GM23338 (cell line): ENCODE measurements at regions not wholly inside any gene's neighbourhood (a gene's known extent, or its start where the extent isn't known, plus 50 kb on each side); places are given as distances from the start of the nearest gene placed in this dataset.

Source experiments
- CREB1 ChIP-seq: fragments of 250-450 bp; sonication (Bioruptor Pico); IDR thresholded peaks from 2 replicates; pipeline ENCODE4 v1.5.0; 2020; ENCODE audit warnings: low read depth, mild to moderate bottlenecking, moderate library complexity
- EZH2 ChIP-seq: fragments of 200-600 bp; sonication (generic); IDR thresholded peaks from one replicate; pipeline ENCODE4 v1.8.0; 2017; ENCODE audit warnings: antibody characterized with exemption, mild to moderate bottlenecking, low read depth; ENCODE audit not compliant: unreplicated experiment
- EZH2phosphoT487 ChIP-seq: fragments of 200-600 bp; sonication (generic); IDR thresholded peaks from one replicate; pipeline ENCODE4 v1.8.1; 2018; ENCODE audit warnings: antibody characterized with exemption; ENCODE audit not compliant: unreplicated experiment
- JUNB ChIP-seq: IDR thresholded peaks from one replicate; pipeline ENCODE4 v1.6.1; 2016; ENCODE audit warnings: antibody characterized with exemption; ENCODE audit not compliant: unreplicated experiment
- POLR2AphosphoS5 ChIP-seq: IDR thresholded peaks from 2 replicates; pipeline ENCODE4 v1.6.1; 2016; ENCODE audit warnings: antibody characterized with exemption, low read depth
- STAT1 ChIP-seq: IDR thresholded peaks from one replicate; pipeline ENCODE4 v1.6.1; 2016; ENCODE audit warnings: antibody characterized with exemption; ENCODE audit not compliant: unreplicated experiment
- TF ChIP-seq, protein P1 (sequence below): IDR thresholded peaks from one replicate; pipeline ENCODE4 v1.6.1; 2018; ENCODE audit warnings: antibody characterized with exemption; ENCODE audit not compliant: unreplicated experiment
- TF ChIP-seq, protein P2 (sequence below), 2 experiments: fragments of 200-600 bp in 1 of 2; sonication (generic) in 1 of 2; conservative IDR thresholded peaks; 2 replicates each; pipeline versions ENCODE4 v1.5.1 to v1.6.1; 2016 to 2017; ENCODE audit warnings: antibody characterized with exemption in 2 of 2, low read depth in 2 of 2, mild to moderate bottlenecking in 2 of 2, moderate library complexity in 1 of 2
- TF ChIP-seq, protein P3 (sequence below): IDR thresholded peaks from 2 replicates; pipeline ENCODE4 v1.6.1; 2016; ENCODE audit warnings: antibody characterized with exemption
- TF ChIP-seq, protein P4 (sequence below): fragments of 250-450 bp; sonication (Bioruptor Pico); IDR thresholded peaks from 2 replicates; pipeline ENCODE4 v1.5.0; 2020; ENCODE audit warnings: mild to moderate bottlenecking, moderate library complexity

DNA sequence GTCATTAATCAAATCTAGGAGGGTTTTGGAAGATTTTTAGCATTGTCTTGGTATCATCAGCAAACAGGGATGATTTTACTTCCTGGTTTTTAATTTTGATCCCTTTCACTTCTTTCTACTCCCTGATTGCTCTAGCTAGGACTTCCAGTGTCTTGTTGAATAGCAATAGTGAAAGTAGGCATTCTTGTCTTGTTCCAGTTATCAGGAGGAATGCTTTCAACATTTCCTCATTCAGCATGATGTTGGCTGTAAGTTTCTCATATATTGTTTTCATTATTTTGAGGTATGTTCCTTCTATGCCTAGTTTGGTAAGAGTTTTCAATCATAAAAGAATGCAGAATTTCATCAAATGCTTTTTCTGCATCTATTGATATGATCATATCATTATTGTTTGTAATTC lies 244.2 kb upstream of the CLEC14A start:
- TF ChIP-seq, protein P1, sequence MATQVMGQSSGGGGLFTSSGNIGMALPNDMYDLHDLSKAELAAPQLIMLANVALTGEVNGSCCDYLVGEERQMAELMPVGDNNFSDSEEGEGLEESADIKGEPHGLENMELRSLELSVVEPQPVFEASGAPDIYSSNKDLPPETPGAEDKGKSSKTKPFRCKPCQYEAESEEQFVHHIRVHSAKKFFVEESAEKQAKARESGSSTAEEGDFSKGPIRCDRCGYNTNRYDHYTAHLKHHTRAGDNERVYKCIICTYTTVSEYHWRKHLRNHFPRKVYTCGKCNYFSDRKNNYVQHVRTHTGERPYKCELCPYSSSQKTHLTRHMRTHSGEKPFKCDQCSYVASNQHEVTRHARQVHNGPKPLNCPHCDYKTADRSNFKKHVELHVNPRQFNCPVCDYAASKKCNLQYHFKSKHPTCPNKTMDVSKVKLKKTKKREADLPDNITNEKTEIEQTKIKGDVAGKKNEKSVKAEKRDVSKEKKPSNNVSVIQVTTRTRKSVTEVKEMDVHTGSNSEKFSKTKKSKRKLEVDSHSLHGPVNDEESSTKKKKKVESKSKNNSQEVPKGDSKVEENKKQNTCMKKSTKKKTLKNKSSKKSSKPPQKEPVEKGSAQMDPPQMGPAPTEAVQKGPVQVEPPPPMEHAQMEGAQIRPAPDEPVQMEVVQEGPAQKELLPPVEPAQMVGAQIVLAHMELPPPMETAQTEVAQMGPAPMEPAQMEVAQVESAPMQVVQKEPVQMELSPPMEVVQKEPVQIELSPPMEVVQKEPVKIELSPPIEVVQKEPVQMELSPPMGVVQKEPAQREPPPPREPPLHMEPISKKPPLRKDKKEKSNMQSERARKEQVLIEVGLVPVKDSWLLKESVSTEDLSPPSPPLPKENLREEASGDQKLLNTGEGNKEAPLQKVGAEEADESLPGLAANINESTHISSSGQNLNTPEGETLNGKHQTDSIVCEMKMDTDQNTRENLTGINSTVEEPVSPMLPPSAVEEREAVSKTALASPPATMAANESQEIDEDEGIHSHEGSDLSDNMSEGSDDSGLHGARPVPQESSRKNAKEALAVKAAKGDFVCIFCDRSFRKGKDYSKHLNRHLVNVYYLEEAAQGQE: no peak
- TF ChIP-seq, protein P2, sequence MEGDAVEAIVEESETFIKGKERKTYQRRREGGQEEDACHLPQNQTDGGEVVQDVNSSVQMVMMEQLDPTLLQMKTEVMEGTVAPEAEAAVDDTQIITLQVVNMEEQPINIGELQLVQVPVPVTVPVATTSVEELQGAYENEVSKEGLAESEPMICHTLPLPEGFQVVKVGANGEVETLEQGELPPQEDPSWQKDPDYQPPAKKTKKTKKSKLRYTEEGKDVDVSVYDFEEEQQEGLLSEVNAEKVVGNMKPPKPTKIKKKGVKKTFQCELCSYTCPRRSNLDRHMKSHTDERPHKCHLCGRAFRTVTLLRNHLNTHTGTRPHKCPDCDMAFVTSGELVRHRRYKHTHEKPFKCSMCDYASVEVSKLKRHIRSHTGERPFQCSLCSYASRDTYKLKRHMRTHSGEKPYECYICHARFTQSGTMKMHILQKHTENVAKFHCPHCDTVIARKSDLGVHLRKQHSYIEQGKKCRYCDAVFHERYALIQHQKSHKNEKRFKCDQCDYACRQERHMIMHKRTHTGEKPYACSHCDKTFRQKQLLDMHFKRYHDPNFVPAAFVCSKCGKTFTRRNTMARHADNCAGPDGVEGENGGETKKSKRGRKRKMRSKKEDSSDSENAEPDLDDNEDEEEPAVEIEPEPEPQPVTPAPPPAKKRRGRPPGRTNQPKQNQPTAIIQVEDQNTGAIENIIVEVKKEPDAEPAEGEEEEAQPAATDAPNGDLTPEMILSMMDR (conservative IDR thresholded peaks at IDR 0.05; ENCODE audit: low read depth in 2 of 2): no peak
- no peak for TF ChIP-seq CREB1
- TF ChIP-seq EZH2phosphoT487: no peak
- TF ChIP-seq EZH2: no peak
- TF ChIP-seq STAT1: no peak
- TF ChIP-seq POLR2AphosphoS5: no peak
- TF ChIP-seq, protein P3, sequence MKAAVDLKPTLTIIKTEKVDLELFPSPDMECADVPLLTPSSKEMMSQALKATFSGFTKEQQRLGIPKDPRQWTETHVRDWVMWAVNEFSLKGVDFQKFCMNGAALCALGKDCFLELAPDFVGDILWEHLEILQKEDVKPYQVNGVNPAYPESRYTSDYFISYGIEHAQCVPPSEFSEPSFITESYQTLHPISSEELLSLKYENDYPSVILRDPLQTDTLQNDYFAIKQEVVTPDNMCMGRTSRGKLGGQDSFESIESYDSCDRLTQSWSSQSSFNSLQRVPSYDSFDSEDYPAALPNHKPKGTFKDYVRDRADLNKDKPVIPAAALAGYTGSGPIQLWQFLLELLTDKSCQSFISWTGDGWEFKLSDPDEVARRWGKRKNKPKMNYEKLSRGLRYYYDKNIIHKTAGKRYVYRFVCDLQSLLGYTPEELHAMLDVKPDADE: no peak
- TF ChIP-seq, protein P4, sequence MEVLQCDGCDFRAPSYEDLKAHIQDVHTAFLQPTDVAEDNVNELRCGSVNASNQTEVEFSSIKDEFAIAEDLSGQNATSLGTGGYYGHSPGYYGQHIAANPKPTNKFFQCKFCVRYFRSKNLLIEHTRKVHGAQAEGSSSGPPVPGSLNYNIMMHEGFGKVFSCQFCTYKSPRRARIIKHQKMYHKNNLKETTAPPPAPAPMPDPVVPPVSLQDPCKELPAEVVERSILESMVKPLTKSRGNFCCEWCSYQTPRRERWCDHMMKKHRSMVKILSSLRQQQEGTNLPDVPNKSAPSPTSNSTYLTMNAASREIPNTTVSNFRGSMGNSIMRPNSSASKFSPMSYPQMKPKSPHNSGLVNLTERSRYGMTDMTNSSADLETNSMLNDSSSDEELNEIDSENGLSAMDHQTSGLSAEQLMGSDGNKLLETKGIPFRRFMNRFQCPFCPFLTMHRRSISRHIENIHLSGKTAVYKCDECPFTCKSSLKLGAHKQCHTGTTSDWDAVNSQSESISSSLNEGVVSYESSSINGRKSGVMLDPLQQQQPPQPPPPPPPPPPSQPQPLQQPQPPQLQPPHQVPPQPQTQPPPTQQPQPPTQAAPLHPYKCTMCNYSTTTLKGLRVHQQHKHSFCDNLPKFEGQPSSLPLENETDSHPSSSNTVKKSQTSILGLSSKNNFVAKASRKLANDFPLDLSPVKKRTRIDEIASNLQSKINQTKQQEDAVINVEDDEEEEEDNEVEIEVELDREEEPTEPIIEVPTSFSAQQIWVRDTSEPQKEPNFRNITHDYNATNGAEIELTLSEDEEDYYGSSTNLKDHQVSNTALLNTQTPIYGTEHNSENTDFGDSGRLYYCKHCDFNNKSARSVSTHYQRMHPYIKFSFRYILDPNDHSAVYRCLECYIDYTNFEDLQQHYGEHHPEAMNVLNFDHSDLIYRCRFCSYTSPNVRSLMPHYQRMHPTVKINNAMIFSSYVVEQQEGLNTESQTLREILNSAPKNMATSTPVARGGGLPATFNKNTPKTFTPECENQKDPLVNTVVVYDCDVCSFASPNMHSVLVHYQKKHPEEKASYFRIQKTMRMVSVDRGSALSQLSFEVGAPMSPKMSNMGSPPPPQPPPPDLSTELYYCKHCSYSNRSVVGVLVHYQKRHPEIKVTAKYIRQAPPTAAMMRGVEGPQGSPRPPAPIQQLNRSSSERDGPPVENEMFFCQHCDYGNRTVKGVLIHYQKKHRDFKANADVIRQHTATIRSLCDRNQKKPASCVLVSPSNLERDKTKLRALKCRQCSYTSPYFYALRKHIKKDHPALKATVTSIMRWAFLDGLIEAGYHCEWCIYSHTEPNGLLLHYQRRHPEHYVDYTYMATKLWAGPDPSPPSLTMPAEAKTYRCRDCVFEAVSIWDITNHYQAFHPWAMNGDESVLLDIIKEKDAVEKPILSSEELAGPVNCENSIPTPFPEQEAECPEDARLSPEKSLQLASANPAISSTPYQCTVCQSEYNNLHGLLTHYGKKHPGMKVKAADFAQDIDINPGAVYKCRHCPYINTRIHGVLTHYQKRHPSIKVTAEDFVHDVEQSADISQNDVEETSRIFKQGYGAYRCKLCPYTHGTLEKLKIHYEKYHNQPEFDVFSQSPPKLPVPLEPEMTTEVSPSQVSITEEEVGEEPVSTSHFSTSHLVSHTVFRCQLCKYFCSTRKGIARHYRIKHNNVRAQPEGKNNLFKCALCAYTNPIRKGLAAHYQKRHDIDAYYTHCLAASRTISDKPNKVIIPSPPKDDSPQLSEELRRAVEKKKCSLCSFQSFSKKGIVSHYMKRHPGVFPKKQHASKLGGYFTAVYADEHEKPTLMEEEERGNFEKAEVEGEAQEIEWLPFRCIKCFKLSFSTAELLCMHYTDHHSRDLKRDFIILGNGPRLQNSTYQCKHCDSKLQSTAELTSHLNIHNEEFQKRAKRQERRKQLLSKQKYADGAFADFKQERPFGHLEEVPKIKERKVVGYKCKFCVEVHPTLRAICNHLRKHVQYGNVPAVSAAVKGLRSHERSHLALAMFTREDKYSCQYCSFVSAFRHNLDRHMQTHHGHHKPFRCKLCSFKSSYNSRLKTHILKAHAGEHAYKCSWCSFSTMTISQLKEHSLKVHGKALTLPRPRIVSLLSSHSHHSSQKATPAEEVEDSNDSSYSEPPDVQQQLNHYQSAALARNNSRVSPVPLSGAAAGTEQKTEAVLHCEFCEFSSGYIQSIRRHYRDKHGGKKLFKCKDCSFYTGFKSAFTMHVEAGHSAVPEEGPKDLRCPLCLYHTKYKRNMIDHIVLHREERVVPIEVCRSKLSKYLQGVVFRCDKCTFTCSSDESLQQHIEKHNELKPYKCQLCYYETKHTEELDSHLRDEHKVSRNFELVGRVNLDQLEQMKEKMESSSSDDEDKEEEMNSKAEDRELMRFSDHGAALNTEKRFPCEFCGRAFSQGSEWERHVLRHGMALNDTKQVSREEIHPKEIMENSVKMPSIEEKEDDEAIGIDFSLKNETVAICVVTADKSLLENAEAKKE (CRISPR knock-in tag): no peak
- no peak for TF ChIP-seq JUNB
